Gastroesophageal sphincter (tissue), 4 donors: ENCODE measurements at regions not wholly inside any gene's neighbourhood (a gene's known extent, or its start where the extent isn't known, plus 50 kb on each side); places are given as distances from the start of the nearest gene placed in this dataset.

Experiments
- ATAC-seq: fragments of 150-250 bp; one replicate; pipeline ENCODE4 v1.9.1; 2016; ENCODE audit warnings: mild to moderate bottlenecking, moderate library complexity
- H3K27ac ChIP-seq, 4 donors: fragments of 200-600 bp; sonication (generic) in 3 of 4; 1 replicate in 3 of 4; 2 replicates in 1 of 4; pipeline ENCODE4 v1.5.1; 2016 to 2019
- H3K27me3 ChIP-seq: fragments of 200-600 bp; sonication (generic); one replicate; pipeline ENCODE4 v1.5.1; 2019
- H3K36me3 ChIP-seq, 2 donors: fragments of 200-600 bp; sonication (generic); one replicate each; pipeline ENCODE4 v1.5.1; 2019; ENCODE audit warnings: control low read depth in 1 of 2
- H3K4me1 ChIP-seq, 3 donors: fragments of 200-600 bp; sonication (generic); 1 replicate in 2 of 3; 2 replicates in 1 of 3; pipeline ENCODE4 v1.5.1; 2016 to 2019; ENCODE audit warnings: control low read depth in 2 of 3
- H3K4me3 ChIP-seq, 2 donors: fragments of 200-600 bp; sonication (generic); one replicate each; pipeline ENCODE4 v1.5.1; 2019; ENCODE audit warnings: mild to moderate bottlenecking in 1 of 2, moderate library complexity in 1 of 2
- H3K9me3 ChIP-seq, 3 donors: fragments of 200-600 bp; sonication (generic); one replicate each; pipeline ENCODE4 v1.5.1; 2017 to 2019; ENCODE audit warnings: control low read depth in 2 of 3
- CTCF ChIP-seq, 4 experiments: fragments of 200-600 bp in 2 of 4; fragments of 450-650 bp in 2 of 4; sonication (generic) in 1 of 4; IDR thresholded peaks; one replicate each; pipeline ENCODE4 v1.5.1; 2017 to 2019; ENCODE audit warnings: antibody characterized with exemption in 4 of 4, mild to moderate bottlenecking in 2 of 4, moderate library complexity in 2 of 4
- EP300 ChIP-seq: sonication (generic); formaldehyde crosslinking; IDR thresholded peaks from one replicate; pipeline ENCODE4 v1.6.1; 2017; ENCODE audit warnings: antibody characterized with exemption, mild to moderate bottlenecking
- POLR2A ChIP-seq, 2 donors: fragments of 450-650 bp; IDR thresholded peaks; one replicate each; pipeline ENCODE4 v1.6.1; 2017; ENCODE audit warnings: antibody characterized with exemption in 2 of 2, mild to moderate bottlenecking in 2 of 2, moderate library complexity in 1 of 2
- POLR2AphosphoS5 ChIP-seq: sonication (generic); formaldehyde crosslinking; IDR thresholded peaks from one replicate; pipeline ENCODE4 v1.6.1; 2017; ENCODE audit warnings: antibody characterized with exemption
- WGBS, 2 donors: methylation state at CpG; one replicate each; pipeline ENCODE4 v1.1.5; 2018; ENCODE audit warnings: low coverage in 1 of 2; 5-methylcytosine and 5-hydroxymethylcytosine counted together

GRCh38 chr7:17031906-17032551 lies 150.2 kb upstream of the AGR3 start:
- WGBS, 2 donors: 100% methylated on average over 1 of the region's 1 CpG; no CpG with 5 or more reads in 1 of the 2 donors
- no peak for ATAC-seq

GRCh38 chr7:17033245-17033644 lies 151.5 kb upstream of the AGR3 start:
- Histone ChIP-seq H3K9me3 (peaks cover 0 to 2% (median 0%) of the 10 kb centered on the region in 3 donors), H3K4me3 (no peak overlapping the region), H3K27me3 (no peaks in the 10 kb centered on the region), H3K4me1 (no peaks in the 10 kb centered on the region), H3K36me3 (no peaks in the 10 kb centered on the region), H3K27ac (no peak overlapping the region)
- no peak for TF ChIP-seq POLR2A (IDR thresholded peaks at IDR 0.05)
- TF ChIP-seq EP300: no peak
- no peak for TF ChIP-seq POLR2AphosphoS5
- no peak for TF ChIP-seq CTCF (IDR thresholded peaks at IDR 0.05)
- ATAC-seq: no peak
- WGBS, 2 donors: 92 to 100% methylated on average over 1 to 2 of the region's 4 CpGs

More at GRCh38 chr7:17031906-17032551, 150.2 kb upstream of the AGR3 start:
- H3K4me1 ChIP-seq: no peaks in the 10 kb centered on the region
- H3K4me3 ChIP-seq: no peak overlapping the region
- H3K36me3 ChIP-seq: no peaks in the 10 kb centered on the region
- peaks cover 0 to 10% (median 0%) of the 10 kb centered on the region in 3 donors for H3K9me3 ChIP-seq
- TF ChIP-seq POLR2AphosphoS5 (no peak), CTCF (IDR thresholded peaks at IDR 0.05) (no peak), POLR2A (IDR thresholded peaks at IDR 0.05) (no peak), EP300 (no peak)
- no peak overlapping the region for H3K27ac ChIP-seq
- H3K27me3 ChIP-seq: no peaks in the 10 kb centered on the region

GRCh38 chr7:17036584-17036983 lies 154.8 kb upstream of the AGR3 start:
- WGBS, 2 donors: 85 to 95% methylated on average over 2 of the region's 2 CpGs
- Histone ChIP-seq H3K9me3 (no peaks in the 10 kb centered on the region), H3K4me1 (peaks cover 0 to 8% (median 0%) of the 10 kb centered on the region in 3 donors), H3K27me3 (no peaks in the 10 kb centered on the region), H3K27ac (no peak overlapping the region), H3K36me3 (no peaks in the 10 kb centered on the region), H3K4me3 (no peak overlapping the region)
- no peak for ATAC-seq
- no peak for TF ChIP-seq POLR2AphosphoS5

- no peak overlapping the region for H3K27ac ChIP-seq
- ATAC-seq: no peak
- no peaks in the 10 kb centered on the region for H3K9me3 ChIP-seq
- H3K4me3 ChIP-seq: no peak overlapping the region
- no peaks in the 10 kb centered on the region for H3K36me3 ChIP-seq
- no peaks in the 10 kb centered on the region for H3K27me3 ChIP-seq
- H3K4me1 ChIP-seq: peaks cover 0 to 14% (median 7%) of the 10 kb centered on the region in 3 donors
- no peak for TF ChIP-seq EP300
- TF ChIP-seq CTCF (IDR thresholded peaks at IDR 0.05): no peak
- no peak for TF ChIP-seq POLR2AphosphoS5
- TF ChIP-seq POLR2A (IDR thresholded peaks at IDR 0.05): no peak
- WGBS, 2 donors: 96 to 100% methylated on average over 3 of the region's 3 CpGs
These were observed 155.6 kb upstream of the AGR3 start for GRCh38 chr7:17037356-17037755.

- ATAC-seq: no peak
- no peaks in the 10 kb centered on the region for H3K9me3 ChIP-seq
- TF ChIP-seq CTCF (IDR thresholded peaks at IDR 0.05) (no peak), POLR2A (IDR thresholded peaks at IDR 0.05) (no peak), POLR2AphosphoS5 (no peak), EP300 (no peak)
- no peak overlapping the region for H3K27ac ChIP-seq
- WGBS, 2 donors: 77 to 83% methylated on average over 3 of the region's 3 CpGs
- H3K4me1 ChIP-seq: peaks cover 0 to 14% (median 8%) of the 10 kb centered on the region in 3 donors
- no peaks in the 10 kb centered on the region for H3K36me3 ChIP-seq
- H3K4me3 ChIP-seq: no peak overlapping the region
- no peaks in the 10 kb centered on the region for H3K27me3 ChIP-seq
These were observed 156.5 kb upstream of the AGR3 start for GRCh38 chr7:17038160-17038782.
